CD4-positive, alpha-beta T cell (primary cell): ENCODE measurements at regions not wholly inside any gene's neighbourhood (a gene's known extent, or its start where the extent isn't known, plus 50 kb on each side); places are given as distances from the start of the nearest gene placed in this dataset.

Experiments used
- ATAC-seq: fragments of 200-7000 bp; cut with Tn5 transposase; one replicate; pipeline ENCODE4 v1.10.0; 2022; ENCODE audit warnings: mild to moderate bottlenecking; ENCODE audit not compliant: poor library complexity
- CTCF ChIA-PET: fragments of 350-600 bp; sonication (Branson Sonifier 250); formaldehyde crosslinking; loops from one replicate; lab custom pipeline; 2021; ENCODE audit warnings: antibody characterized with exemption, inconsistent platforms; lab: Charles Lee
- POLR2A ChIA-PET: fragments of 350-600 bp; sonication (Branson Sonifier 250); formaldehyde crosslinking; loops from one replicate; lab custom pipeline; 2021; ENCODE audit warnings: antibody characterized with exemption, inconsistent platforms; lab: Charles Lee
- DNase-seq, 14 experiments: peaks; one replicate each; pipeline ENCODE4 v3.0.0-alpha.2; 2013 to 2020; ENCODE audit warnings: mixed read lengths in 2 of 14
- H3K27ac ChIP-seq, 2 donors: one replicate each; pipeline versions ENCODE4 v1.5.1 to v1.7.0; 2013; ENCODE audit warnings: low read length in 2 of 2, low read depth in 1 of 2, mild to moderate bottlenecking in 1 of 2
- H3K27me3 ChIP-seq, 2 experiments: 1 replicate in 1 of 2; 2 replicates in 1 of 2; pipeline versions ENCODE4 v1.6.1 to v1.7.0; 2013; ENCODE audit warnings: low read length in 2 of 2, control low read depth in 1 of 2, mild to moderate bottlenecking in 1 of 2, moderate library complexity in 1 of 2; ENCODE audit not compliant: insufficient read depth in 2 of 2, control insufficient read depth in 1 of 2
- H3K36me3 ChIP-seq: one replicate; pipeline ENCODE4 v1.6.1; 2013; ENCODE audit warnings: low read length, control low read depth; ENCODE audit not compliant: insufficient read depth
- H3K4me1 ChIP-seq: one replicate; pipeline ENCODE4 v1.6.1; 2013; ENCODE audit warnings: low read length, control low read depth; ENCODE audit not compliant: insufficient read depth
- H3K4me3 ChIP-seq: one replicate; pipeline ENCODE4 v1.5.1; 2013; ENCODE audit warnings: mild to moderate bottlenecking, low read length, moderate library complexity
- H3K9me3 ChIP-seq, 2 experiments: 1 replicate in 1 of 2; 2 replicates in 1 of 2; pipeline versions ENCODE4 v1.6.1 to v1.7.0; 2013; ENCODE audit warnings: low read length in 2 of 2, mild to moderate bottlenecking in 2 of 2, control low read depth in 1 of 2, moderate library complexity in 1 of 2; ENCODE audit not compliant: control insufficient read depth in 1 of 2, insufficient read depth in 1 of 2
- H3K27ac Mint-ChIP-seq: one replicate; pipeline ENCODE4 v1.8.0; 2020; ENCODE audit warnings: mixed read lengths
- H3K27me3 Mint-ChIP-seq: one replicate; pipeline ENCODE4 v1.8.0; 2021; ENCODE audit warnings: mixed read lengths
- H3K36me3 Mint-ChIP-seq: one replicate; pipeline ENCODE4 v1.8.0; 2021; ENCODE audit warnings: low read depth, mixed read lengths
- H3K4me1 Mint-ChIP-seq: one replicate; pipeline ENCODE4 v1.8.0; 2021; ENCODE audit warnings: low read depth, mixed read lengths
- H3K4me3 Mint-ChIP-seq: one replicate; pipeline ENCODE4 v1.8.0; 2020; ENCODE audit warnings: mild to moderate bottlenecking, mixed read lengths
- H3K9me3 Mint-ChIP-seq: one replicate; pipeline ENCODE4 v1.8.0; 2020; ENCODE audit warnings: mixed read lengths
- intact Hi-C, 2 experiments: fragments of 100-400 bp; cut with DNase I in 1 of 2; cut with micrococcal nuclease in 1 of 2; formaldehyde crosslinking; loops; one replicate each; pipeline versions ENCODE4 v1.15.1 to v1.9.0; 2023 to 2025; cut with DNase I, micrococcal nuclease
- TF ChIP-seq, protein P1 (sequence below): fragments of 200-600 bp; IDR thresholded peaks from one replicate; pipeline ENCODE4 v1.8.0; 2022; ENCODE audit warnings: antibody characterized with exemption, mild to moderate bottlenecking

DNA sequence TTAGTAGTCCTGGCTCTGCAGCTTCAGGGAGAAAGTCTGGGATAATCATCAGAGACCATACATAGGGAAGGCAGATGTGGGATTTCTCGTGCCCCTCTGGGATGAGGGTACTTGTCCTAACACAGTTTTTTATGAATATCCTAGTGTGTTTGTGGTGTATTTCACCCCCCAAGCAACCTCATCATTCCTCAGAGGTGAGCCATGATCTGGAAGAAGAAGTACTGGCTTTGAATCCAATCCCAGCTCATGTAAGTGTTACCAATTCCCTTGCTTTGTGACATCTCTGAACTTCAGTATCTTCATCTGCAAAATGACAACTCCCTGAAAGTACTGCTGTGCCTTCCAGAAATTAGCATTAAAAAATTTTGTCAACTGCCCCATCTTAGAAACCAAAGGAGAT is 347.5 kb upstream of the ZMIZ1 start:
- Histone ChIP-seq H3K27ac (no peak overlapping the region), H3K4me3 (no peak overlapping the region), H3K9me3 (peaks cover 0 to 7% of the 10 kb centered on the region in 2 experiments), H3K27me3 (peaks cover 9 to 15% of the 10 kb centered on the region in 2 experiments), H3K36me3 (no peaks in the 10 kb centered on the region), H3K4me1 (no peaks in the 10 kb centered on the region)
- TF ChIP-seq, protein P1, sequence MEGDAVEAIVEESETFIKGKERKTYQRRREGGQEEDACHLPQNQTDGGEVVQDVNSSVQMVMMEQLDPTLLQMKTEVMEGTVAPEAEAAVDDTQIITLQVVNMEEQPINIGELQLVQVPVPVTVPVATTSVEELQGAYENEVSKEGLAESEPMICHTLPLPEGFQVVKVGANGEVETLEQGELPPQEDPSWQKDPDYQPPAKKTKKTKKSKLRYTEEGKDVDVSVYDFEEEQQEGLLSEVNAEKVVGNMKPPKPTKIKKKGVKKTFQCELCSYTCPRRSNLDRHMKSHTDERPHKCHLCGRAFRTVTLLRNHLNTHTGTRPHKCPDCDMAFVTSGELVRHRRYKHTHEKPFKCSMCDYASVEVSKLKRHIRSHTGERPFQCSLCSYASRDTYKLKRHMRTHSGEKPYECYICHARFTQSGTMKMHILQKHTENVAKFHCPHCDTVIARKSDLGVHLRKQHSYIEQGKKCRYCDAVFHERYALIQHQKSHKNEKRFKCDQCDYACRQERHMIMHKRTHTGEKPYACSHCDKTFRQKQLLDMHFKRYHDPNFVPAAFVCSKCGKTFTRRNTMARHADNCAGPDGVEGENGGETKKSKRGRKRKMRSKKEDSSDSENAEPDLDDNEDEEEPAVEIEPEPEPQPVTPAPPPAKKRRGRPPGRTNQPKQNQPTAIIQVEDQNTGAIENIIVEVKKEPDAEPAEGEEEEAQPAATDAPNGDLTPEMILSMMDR = no peak
- ATAC-seq (no peak), DNase-seq (no peak)
- Mint-ChIP-seq H3K9me3 (no peaks in the 10 kb centered on the region), H3K36me3 (no peaks in the 10 kb centered on the region), H3K27ac (no peak overlapping the region), H3K4me3 (no peak overlapping the region), H3K27me3 (peaks cover 25% of the 10 kb centered on the region), H3K4me1 (no peaks in the 10 kb centered on the region)
- ChIA-PET CTCF (no interaction called here), POLR2A (no interaction called here)
- intact Hi-C loops = no loop called here

DNA sequence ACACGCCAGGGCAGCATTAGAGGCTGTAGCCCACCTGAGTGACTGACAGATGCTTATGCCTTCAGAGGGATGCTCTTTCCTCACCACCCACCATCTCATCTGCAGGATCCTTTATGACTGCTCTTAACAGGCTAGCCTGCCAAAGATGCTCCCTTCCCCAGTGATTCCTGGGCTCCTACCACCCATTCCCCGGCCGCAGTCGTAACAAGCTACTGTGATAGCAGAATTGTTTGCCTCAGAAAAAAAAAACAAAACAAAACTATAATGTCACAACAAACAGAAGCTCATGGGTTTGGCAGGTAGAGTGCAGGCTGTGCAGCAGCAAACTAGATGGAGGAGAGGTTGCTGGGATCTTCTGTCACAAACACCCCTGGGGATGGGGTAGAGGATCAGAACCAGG is 343.9 kb upstream of the ZMIZ1 start:
- Histone ChIP-seq H3K36me3 (no peaks in the 10 kb centered on the region), H3K9me3 (peaks cover 0 to 5% of the 10 kb centered on the region in 2 experiments), H3K27me3 (peaks cover 8 to 15% of the 10 kb centered on the region in 2 experiments), H3K27ac (no peak overlapping the region), H3K4me1 (no peaks in the 10 kb centered on the region), H3K4me3 (no peak overlapping the region)
- TF ChIP-seq, protein P1 = no peak
- ChIA-PET POLR2A (no interaction called here), CTCF (no interaction called here)
- ATAC-seq (no peak), DNase-seq (no peak)
- Mint-ChIP-seq H3K9me3 (no peaks in the 10 kb centered on the region), H3K27me3 (peaks cover 30% of the 10 kb centered on the region), H3K4me3 (no peak overlapping the region), H3K27ac (no peak overlapping the region), H3K36me3 (no peaks in the 10 kb centered on the region), H3K4me1 (no peaks in the 10 kb centered on the region)
- intact Hi-C loops = no loop called here

DNA sequence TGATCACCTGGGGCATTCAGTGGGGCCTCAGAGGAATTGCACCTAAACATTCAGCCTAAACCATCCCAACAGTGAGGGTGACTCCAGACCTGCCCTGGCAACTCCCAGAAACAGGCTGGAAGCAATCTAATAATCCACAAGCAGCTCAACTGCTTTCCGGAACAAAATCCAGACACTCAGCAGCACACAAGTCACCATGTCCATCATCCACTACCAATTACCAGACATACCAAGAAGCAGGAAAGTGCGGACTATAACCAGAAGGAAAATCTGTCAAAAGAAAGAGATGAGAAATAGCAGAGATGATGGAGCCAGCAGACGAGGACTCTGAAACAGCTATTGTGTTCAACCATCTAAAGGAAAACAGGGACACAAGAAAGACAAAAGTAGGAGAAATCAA is 342.6 kb upstream of the ZMIZ1 start:
- intact Hi-C loops = no loop called here
- ChIA-PET CTCF (no interaction called here), POLR2A (no interaction called here)
- Mint-ChIP-seq H3K27ac (no peak overlapping the region), H3K27me3 (peaks cover 19% of the 10 kb centered on the region), H3K36me3 (no peaks in the 10 kb centered on the region), H3K9me3 (no peaks in the 10 kb centered on the region), H3K4me3 (no peak overlapping the region), H3K4me1 (no peaks in the 10 kb centered on the region)
- ATAC-seq (no peak), DNase-seq (no peak)
- H3K4me1 ChIP-seq = no peaks in the 10 kb centered on the region
- H3K36me3 ChIP-seq = no peaks in the 10 kb centered on the region
- H3K9me3 ChIP-seq = no peaks in the 10 kb centered on the region
- H3K27ac ChIP-seq = no peak overlapping the region
- H3K27me3 ChIP-seq = peaks cover 0 to 3% of the 10 kb centered on the region in 2 experiments
- no peak overlapping the region for H3K4me3 ChIP-seq
- TF ChIP-seq, protein P1 = no peak
